ENCODE measurements at regions not wholly inside any gene's neighbourhood (a gene's known extent, or its start where the extent isn't known, plus 50 kb on each side); places are given as distances from the start of the nearest gene placed in this dataset.

DNA sequence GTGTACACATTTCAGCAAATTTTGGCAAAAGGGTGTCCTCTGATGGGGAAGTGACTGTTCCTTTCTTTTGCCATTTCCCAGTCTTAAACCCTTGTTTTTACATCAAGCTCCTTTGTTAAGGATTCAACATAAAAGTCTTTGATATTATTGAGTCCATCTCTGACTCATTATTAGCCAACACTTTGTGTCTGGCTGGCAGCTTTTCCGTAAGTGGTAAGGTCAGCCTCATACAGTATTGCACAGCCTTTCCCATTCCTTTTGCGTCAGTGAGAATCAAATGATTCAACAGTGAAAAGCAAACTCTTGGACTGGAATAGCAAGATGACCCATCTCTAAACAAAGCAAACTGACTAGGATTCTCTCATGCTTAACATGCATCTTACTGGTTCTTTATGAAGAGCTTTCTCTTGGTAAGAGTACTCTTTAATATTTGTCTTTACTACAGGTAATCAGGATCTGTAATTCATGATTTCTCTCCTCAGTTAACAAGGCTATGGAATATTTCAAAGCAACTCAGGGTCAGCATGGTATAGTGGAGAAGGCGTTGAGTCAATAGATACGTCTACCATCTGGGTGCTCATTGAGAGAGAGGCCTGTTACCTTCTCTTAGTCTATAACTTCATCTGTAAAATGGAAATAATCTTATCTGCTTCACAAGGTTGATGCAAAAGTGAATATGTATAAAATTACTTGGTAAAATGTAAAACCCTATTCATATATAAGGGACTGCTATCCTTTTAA lies 183.6 kb downstream of the PRL start:
- BruUV-seq (replicated peaks), result TSS peak; percentile 61
- H3K4me2 ChIP-seq (ENCODE audit: insufficient read depth, low read length), result peak overlapping the region; percentile 52
- TF ChIP-seq POLR2A (IDR thresholded peaks at IDR 0.05; ENCODE audit: low read depth, low read length) (no peak), POLR2AphosphoS5 (IDR thresholded peaks at IDR 0.05; ENCODE audit: insufficient read depth, low read depth, low read length) (peak; percentile 17), GATA2 (IDR thresholded peaks at IDR 0.05; ENCODE audit: insufficient read depth, insufficient read length, low read depth, low read length) (peak; percentile 51), MAX (IDR thresholded peaks at IDR 0.05; ENCODE audit: insufficient read depth, insufficient read length) (no peak), FOS (IDR thresholded peaks at IDR 0.05; ENCODE audit: borderline replicate concordance, insufficient read depth, low read length) (peak; percentile 96), JUN (IDR thresholded peaks at IDR 0.05; ENCODE audit: borderline replicate concordance, insufficient read depth, insufficient read length, low read depth) (peak; percentile 74)
- TF ChIP-seq, protein P1, sequence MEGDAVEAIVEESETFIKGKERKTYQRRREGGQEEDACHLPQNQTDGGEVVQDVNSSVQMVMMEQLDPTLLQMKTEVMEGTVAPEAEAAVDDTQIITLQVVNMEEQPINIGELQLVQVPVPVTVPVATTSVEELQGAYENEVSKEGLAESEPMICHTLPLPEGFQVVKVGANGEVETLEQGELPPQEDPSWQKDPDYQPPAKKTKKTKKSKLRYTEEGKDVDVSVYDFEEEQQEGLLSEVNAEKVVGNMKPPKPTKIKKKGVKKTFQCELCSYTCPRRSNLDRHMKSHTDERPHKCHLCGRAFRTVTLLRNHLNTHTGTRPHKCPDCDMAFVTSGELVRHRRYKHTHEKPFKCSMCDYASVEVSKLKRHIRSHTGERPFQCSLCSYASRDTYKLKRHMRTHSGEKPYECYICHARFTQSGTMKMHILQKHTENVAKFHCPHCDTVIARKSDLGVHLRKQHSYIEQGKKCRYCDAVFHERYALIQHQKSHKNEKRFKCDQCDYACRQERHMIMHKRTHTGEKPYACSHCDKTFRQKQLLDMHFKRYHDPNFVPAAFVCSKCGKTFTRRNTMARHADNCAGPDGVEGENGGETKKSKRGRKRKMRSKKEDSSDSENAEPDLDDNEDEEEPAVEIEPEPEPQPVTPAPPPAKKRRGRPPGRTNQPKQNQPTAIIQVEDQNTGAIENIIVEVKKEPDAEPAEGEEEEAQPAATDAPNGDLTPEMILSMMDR (IDR thresholded peaks at IDR 0.05; ENCODE audit: extremely low read depth in 1 of 2, insufficient read depth in 1 of 2, low read depth in 1 of 2, low read length in 2 of 2), result no peak
- H3K4me1 ChIP-seq (ENCODE audit: control insufficient read depth, extremely low read depth, insufficient read depth, low read length), result peaks cover 21% of the 10 kb centered on the region
- intact Hi-C loops (cut with micrococcal nuclease) (loop anchor here (1.0 kb wide), 1 partner anchor 715 kb away; no protein-coding TSS in a partner anchor), dilution Hi-C loops (cut with MboI; ENCODE audit: extremely low pct_ligation_motif_present, low sequenced_read_pairs) (no loop called here)
- H3K4me3 ChIP-seq (replicated peaks in 1 of 3; ENCODE audit: insufficient read depth in 1 of 3, low read depth in 1 of 3, low read length in 3 of 3), result no peak overlapping the region
- POLR2A ChIA-PET, result interaction anchor here (2.4 kb wide), 1 partner anchor 519 kb away, joined by 9 read pairs; the partner anchor contains the start of gene SOX4
- DNase-seq (ENCODE audit: low read depth, low spot score) (peak; percentile 98), FAIRE-seq (peak; percentile 93)
- H2AFZ ChIP-seq (ENCODE audit: low read depth, low read length), result no peak overlapping the region
- peaks cover 0 to 2% of the 10 kb centered on the region in 2 experiments for H3K36me3 ChIP-seq (ENCODE audit: control insufficient read depth in 2 of 2, extremely low read depth in 1 of 2, insufficient read depth in 2 of 2, low read length in 2 of 2)
- H3K27ac ChIP-seq (ENCODE audit: insufficient read depth, low read depth, low read length), result peak overlapping the region; percentile 75
- no peaks in the 10 kb centered on the region for H3K9me1 ChIP-seq (replicated peaks; ENCODE audit: control insufficient read depth, extremely low read depth, insufficient read depth, low read length)
- H3K9me3 ChIP-seq (replicated peaks; ENCODE audit: control insufficient read depth, insufficient read depth, low read length), result no peaks in the 10 kb centered on the region
- H3K79me2 ChIP-seq (ENCODE audit: control insufficient read depth, insufficient read depth, low read length), result no peaks in the 10 kb centered on the region
- H3K9ac ChIP-seq (replicated peaks; ENCODE audit: extremely low read depth, insufficient read depth, low read length), result peak overlapping the region; percentile 32
- no peaks in the 10 kb centered on the region for H3K27me3 ChIP-seq (ENCODE audit: control insufficient read depth in 2 of 2, insufficient read depth in 2 of 2, low read length in 2 of 2)
- CTCF ChIA-PET, result interaction anchor here (0.7 to 1.7 kb wide), 9 partner anchors 9 to 517 kb away, joined by 3 to 7 read pairs (median 4); no protein-coding TSS in a partner anchor
- H4K20me1 ChIP-seq (replicated peaks; ENCODE audit: control insufficient read depth, extremely low read depth, insufficient read depth, low read length), result no peaks in the 10 kb centered on the region

Measured in endothelial cell of umbilical vein (primary cell).